PC-3 (cell line): ENCODE measurements at regions not wholly inside any gene's neighbourhood (a gene's known extent, or its start where the extent isn't known, plus 50 kb on each side); places are given as distances from the start of the nearest gene placed in this dataset.

ENCODE experiments used
- ATAC-seq: fragments of 200-7000 bp; cut with Tn5 transposase; 2 replicates; pipeline ENCODE4 v1.9.1; 2020; ENCODE audit warnings: mild to moderate bottlenecking, moderate library complexity
- BruUV-seq: library from RNA; stranded (reverse); fragments of 400-500 nt; replicated peaks from 2 replicates; lab custom pipeline; 2021; lab: Mats Ljungman, UMichigan
- CTCF ChIA-PET: fragments of 300-600 bp; sonication (Branson Sonifier 250); formaldehyde crosslinking; loops from one replicate; lab custom pipeline; 2022; ENCODE audit warnings: antibody characterized with exemption; lab: Charles Lee
- POLR2A ChIA-PET: fragments of 300-600 bp; sonication (Branson Sonifier 250); formaldehyde crosslinking; loops from one replicate; lab custom pipeline; 2022; ENCODE audit warnings: antibody characterized with exemption; ENCODE audit not compliant: unreplicated experiment; lab: Charles Lee
- DNase-seq: peaks from one replicate; pipeline ENCODE4 v3.0.0-alpha.2; 2015
- H2AFZ ChIP-seq: fragments of 300-600 bp; sonication (generic); 2 replicates; pipeline ENCODE4 v1.6.0; 2016; ENCODE audit warnings: antibody characterized with exemption, low read length
- H3F3A ChIP-seq: fragments of 300-600 bp; sonication (generic); one replicate; pipeline ENCODE4 v1.6.0; 2017; ENCODE audit warnings: antibody characterized with exemption, low read length, control low read depth, mild to moderate bottlenecking; ENCODE audit not compliant: unreplicated experiment
- H3K27ac ChIP-seq: fragments of 300-600 bp; sonication (generic); 2 replicates; pipeline ENCODE4 v1.5.1; 2016; ENCODE audit warnings: mild to moderate bottlenecking, low read length
- H3K27me3 ChIP-seq: fragments of 300-600 bp; sonication (generic); 2 replicates; pipeline ENCODE4 v1.6.1; 2016; ENCODE audit warnings: low read length, mixed read lengths
- H3K36me3 ChIP-seq: fragments of 300-600 bp; sonication (generic); 2 replicates; pipeline ENCODE4 v1.6.1; 2016; ENCODE audit warnings: low read depth, mixed run types, low read length, mixed read lengths
- H3K4me1 ChIP-seq: fragments of 300-600 bp; sonication (generic); 2 replicates; pipeline ENCODE4 v1.5.1; 2016; ENCODE audit warnings: low read length; ENCODE audit not compliant: insufficient read depth
- H3K4me2 ChIP-seq: fragments of 300-600 bp; sonication (generic); 2 replicates; pipeline ENCODE4 v1.6.0; 2016; ENCODE audit warnings: low read length
- H3K4me3 ChIP-seq: fragments of 300-600 bp; sonication (generic); 2 replicates; pipeline ENCODE4 v1.5.1; 2016; ENCODE audit warnings: mild to moderate bottlenecking, low read length, mixed read lengths
- H3K79me2 ChIP-seq: fragments of 300-600 bp; sonication (generic); 2 replicates; pipeline ENCODE4 v1.6.1; 2017; ENCODE audit warnings: low read length, mixed read lengths
- H3K9ac ChIP-seq: fragments of 300-600 bp; sonication (generic); 2 replicates; pipeline ENCODE4 v1.6.0; 2016; ENCODE audit warnings: mild to moderate bottlenecking, low read length
- H3K9me2 ChIP-seq: fragments of 300-600 bp; sonication (generic); replicated peaks from 2 replicates; pipeline ENCODE4 v1.6.1; 2016; ENCODE audit warnings: mixed run types, low read length, mixed read lengths
- H3K9me3 ChIP-seq: fragments of 300-600 bp; sonication (generic); 2 replicates; pipeline ENCODE4 v1.6.1; 2016; ENCODE audit warnings: low read length, mixed read lengths
- H4K20me1 ChIP-seq: fragments of 300-600 bp; sonication (generic); 2 replicates; pipeline ENCODE4 v1.6.1; 2016; ENCODE audit warnings: low read length, mixed read lengths
- CTCF ChIP-seq: fragments of 300-600 bp; sonication (generic); conservative IDR thresholded peaks from 2 replicates; pipeline ENCODE4 v1.5.1; 2017; ENCODE audit warnings: antibody characterized with exemption, low read depth, mild to moderate bottlenecking, low read length
- EZH2 ChIP-seq: fragments of 300-600 bp; sonication (generic); IDR thresholded peaks from one replicate; pipeline ENCODE4 v1.6.1; 2017; ENCODE audit warnings: antibody characterized with exemption, mild to moderate bottlenecking, low read length; ENCODE audit not compliant: unreplicated experiment
- EZH2phosphoT487 ChIP-seq: fragments of 300-600 bp; sonication (generic); IDR thresholded peaks from 2 replicates; pipeline ENCODE4 v1.6.1; 2018; ENCODE audit warnings: mild to moderate bottlenecking, antibody characterized with exemption, low read length, borderline replicate concordance
- intact Hi-C: fragments of 100-400 bp; cut with micrococcal nuclease; formaldehyde crosslinking; loops from 2 replicates; pipeline ENCODE4 v1.9.0; 2023

GRCh38 chr9:2916382-2916985 is 72.6 kb upstream of the PUM3 start:
- no peaks in the 10 kb centered on the region for H3K36me3 ChIP-seq
- H3K27me3 ChIP-seq, result peaks cover 26% of the 10 kb centered on the region
- no peak for ATAC-seq
- no peak overlapping the region for H3K27ac ChIP-seq
- ChIA-PET POLR2A (no interaction called here), CTCF (no interaction called here)
- no peak overlapping the region for H2AFZ ChIP-seq
- H3K4me3 ChIP-seq, result no peak overlapping the region
- BruUV-seq, result no TSS peak
- H4K20me1 ChIP-seq, result no peaks in the 10 kb centered on the region
- no peak overlapping the region for H3K4me2 ChIP-seq
- no peaks in the 10 kb centered on the region for H3F3A ChIP-seq
- H3K9me3 ChIP-seq, result no peaks in the 10 kb centered on the region
- no peaks in the 10 kb centered on the region for H3K4me1 ChIP-seq
- intact Hi-C loops, result no loop called here
- H3K9ac ChIP-seq, result no peak overlapping the region
- no peaks in the 10 kb centered on the region for H3K79me2 ChIP-seq
- no peaks in the 10 kb centered on the region for H3K9me2 ChIP-seq
- DNase-seq, result no peak
- no peak for TF ChIP-seq EZH2phosphoT487
- no peak for TF ChIP-seq CTCF
- TF ChIP-seq EZH2, result no peak

- Histone ChIP-seq H3K4me3 (no peak overlapping the region), H3K36me3 (no peaks in the 10 kb centered on the region), H3F3A (no peaks in the 10 kb centered on the region), H3K4me2 (no peak overlapping the region), H3K4me1 (no peaks in the 10 kb centered on the region), H3K9ac (no peak overlapping the region), H2AFZ (no peak overlapping the region), H3K9me3 (no peaks in the 10 kb centered on the region), H3K27ac (no peak overlapping the region), H3K79me2 (no peaks in the 10 kb centered on the region), H4K20me1 (no peaks in the 10 kb centered on the region), H3K27me3 (peaks cover 13% of the 10 kb centered on the region), H3K9me2 (no peaks in the 10 kb centered on the region)
- ChIA-PET CTCF (no interaction called here), POLR2A (no interaction called here)
- intact Hi-C loops, result no loop called here
- DNase-seq (no peak), ATAC-seq (no peak)
- no TSS peak for BruUV-seq
- TF ChIP-seq EZH2phosphoT487, result no peak
- no peak for TF ChIP-seq CTCF
- no peak for TF ChIP-seq EZH2
Observed at GRCh38 chr9:2913026-2913425, 69.1 kb upstream of the PUM3 start.

GRCh38 chr9:2907411-2907810 is 63.5 kb upstream of the PUM3 start:
- POLR2A ChIA-PET, result no interaction called here

More at GRCh38 chr9:2907411-2907810, 63.5 kb upstream of the PUM3 start:
- ATAC-seq (no peak), DNase-seq (no peak)
- H3K9me2 ChIP-seq, result no peaks in the 10 kb centered on the region
- H3K36me3 ChIP-seq, result no peaks in the 10 kb centered on the region
- no peak overlapping the region for H3K9ac ChIP-seq
- H3K9me3 ChIP-seq, result no peaks in the 10 kb centered on the region
- no peaks in the 10 kb centered on the region for H3F3A ChIP-seq
- CTCF ChIA-PET, result no interaction called here
- intact Hi-C loops, result no loop called here
- no peak overlapping the region for H2AFZ ChIP-seq
- no peak for TF ChIP-seq EZH2
- TF ChIP-seq CTCF, result no peak
- TF ChIP-seq EZH2phosphoT487, result no peak
- no peaks in the 10 kb centered on the region for H4K20me1 ChIP-seq
- no peak overlapping the region for H3K27ac ChIP-seq
- peaks cover 2% of the 10 kb centered on the region; the same call in 1 of the 2 replicates for H3K27me3 ChIP-seq
- no peaks in the 10 kb centered on the region for H3K4me1 ChIP-seq
- H3K79me2 ChIP-seq, result no peaks in the 10 kb centered on the region
- no peak overlapping the region for H3K4me2 ChIP-seq
- H3K4me3 ChIP-seq, result no peak overlapping the region
- no TSS peak for BruUV-seq
